ENCODE measurements at regions not wholly inside any gene's neighbourhood (a gene's known extent, or its start where the extent isn't known, plus 50 kb on each side); places are given as distances from the start of the nearest gene placed in this dataset.

- TF ChIP-seq, protein P1, sequence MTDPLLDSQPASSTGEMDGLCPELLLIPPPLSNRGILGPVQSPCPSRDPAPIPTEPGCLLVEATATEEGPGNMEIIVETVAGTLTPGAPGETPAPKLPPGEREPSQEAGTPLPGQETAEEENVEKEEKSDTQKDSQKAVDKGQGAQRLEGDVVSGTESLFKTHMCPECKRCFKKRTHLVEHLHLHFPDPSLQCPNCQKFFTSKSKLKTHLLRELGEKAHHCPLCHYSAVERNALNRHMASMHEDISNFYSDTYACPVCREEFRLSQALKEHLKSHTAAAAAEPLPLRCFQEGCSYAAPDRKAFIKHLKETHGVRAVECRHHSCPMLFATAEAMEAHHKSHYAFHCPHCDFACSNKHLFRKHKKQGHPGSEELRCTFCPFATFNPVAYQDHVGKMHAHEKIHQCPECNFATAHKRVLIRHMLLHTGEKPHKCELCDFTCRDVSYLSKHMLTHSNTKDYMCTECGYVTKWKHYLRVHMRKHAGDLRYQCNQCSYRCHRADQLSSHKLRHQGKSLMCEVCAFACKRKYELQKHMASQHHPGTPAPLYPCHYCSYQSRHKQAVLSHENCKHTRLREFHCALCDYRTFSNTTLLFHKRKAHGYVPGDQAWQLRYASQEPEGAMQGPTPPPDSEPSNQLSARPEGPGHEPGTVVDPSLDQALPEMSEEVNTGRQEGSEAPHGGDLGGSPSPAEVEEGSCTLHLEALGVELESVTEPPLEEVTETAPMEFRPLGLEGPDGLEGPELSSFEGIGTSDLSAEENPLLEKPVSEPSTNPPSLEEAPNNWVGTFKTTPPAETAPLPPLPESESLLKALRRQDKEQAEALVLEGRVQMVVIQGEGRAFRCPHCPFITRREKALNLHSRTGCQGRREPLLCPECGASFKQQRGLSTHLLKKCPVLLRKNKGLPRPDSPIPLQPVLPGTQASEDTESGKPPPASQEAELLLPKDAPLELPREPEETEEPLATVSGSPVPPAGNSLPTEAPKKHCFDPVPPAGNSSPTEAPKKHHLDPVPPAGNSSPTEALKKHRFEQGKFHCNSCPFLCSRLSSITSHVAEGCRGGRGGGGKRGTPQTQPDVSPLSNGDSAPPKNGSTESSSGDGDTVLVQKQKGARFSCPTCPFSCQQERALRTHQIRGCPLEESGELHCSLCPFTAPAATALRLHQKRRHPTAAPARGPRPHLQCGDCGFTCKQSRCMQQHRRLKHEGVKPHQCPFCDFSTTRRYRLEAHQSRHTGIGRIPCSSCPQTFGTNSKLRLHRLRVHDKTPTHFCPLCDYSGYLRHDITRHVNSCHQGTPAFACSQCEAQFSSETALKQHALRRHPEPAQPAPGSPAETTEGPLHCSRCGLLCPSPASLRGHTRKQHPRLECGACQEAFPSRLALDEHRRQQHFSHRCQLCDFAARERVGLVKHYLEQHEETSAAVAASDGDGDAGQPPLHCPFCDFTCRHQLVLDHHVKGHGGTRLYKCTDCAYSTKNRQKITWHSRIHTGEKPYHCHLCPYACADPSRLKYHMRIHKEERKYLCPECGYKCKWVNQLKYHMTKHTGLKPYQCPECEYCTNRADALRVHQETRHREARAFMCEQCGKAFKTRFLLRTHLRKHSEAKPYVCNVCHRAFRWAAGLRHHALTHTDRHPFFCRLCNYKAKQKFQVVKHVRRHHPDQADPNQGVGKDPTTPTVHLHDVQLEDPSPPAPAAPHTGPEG (CRISPR knock-in tag; IDR thresholded peaks at IDR 0.05) = peak; percentile 56; the same call in 1 of the 2 replicates
- TF ChIP-seq ZNF724P (CRISPR knock-in tag; IDR thresholded peaks at IDR 0.05; ENCODE audit: borderline replicate concordance) (no peak), FOXJ3 (CRISPR knock-in tag; IDR thresholded peaks at IDR 0.05; ENCODE audit: borderline replicate concordance) (peak; percentile 65; the same call in 1 of the 2 replicates), TAF15 (IDR thresholded peaks at IDR 0.05; ENCODE audit: low read depth, low read length, poor library complexity, severe bottlenecking) (no peak), KLF13 (CRISPR knock-in tag; IDR thresholded peaks at IDR 0.05) (no peak), RFX5 (IDR thresholded peaks at IDR 0.05; ENCODE audit: low read depth, low read length) (no peak), ZKSCAN8 (CRISPR knock-in tag; IDR thresholded peaks at IDR 0.05; ENCODE audit: borderline replicate concordance) (peak; percentile 74; the same call in 1 of the 2 replicates), ADNP (CRISPR knock-in tag; IDR thresholded peaks at IDR 0.05) (no peak), CEBPB (IDR thresholded peaks at IDR 0.05; ENCODE audit: borderline replicate concordance, low read depth, low read length) (no peak), SALL2 (CRISPR knock-in tag; IDR thresholded peaks at IDR 0.05) (no peak), MED8 (CRISPR knock-in tag; IDR thresholded peaks at IDR 0.05; ENCODE audit: insufficient replicate concordance) (peak; percentile 55), LRRFIP1 (CRISPR knock-in tag; conservative IDR thresholded peaks at IDR 0.05) (no peak), ZNF136 (CRISPR knock-in tag; IDR thresholded peaks at IDR 0.05; ENCODE audit: low read depth) (peak; percentile 73; the same call in 1 of the 2 replicates), NFIC (IDR thresholded peaks at IDR 0.05; ENCODE audit: low read length) (no peak), GFI1 (CRISPR knock-in tag; IDR thresholded peaks at IDR 0.05; ENCODE audit: borderline replicate concordance) (no peak), MIXL1 (CRISPR knock-in tag; IDR thresholded peaks at IDR 0.05) (peak; percentile 76; the same call in 1 of the 2 replicates), ZNF264 (CRISPR knock-in tag; IDR thresholded peaks at IDR 0.05) (peak; percentile 70; the same call in 1 of the 2 replicates)
- TF ChIP-seq, protein P2, sequence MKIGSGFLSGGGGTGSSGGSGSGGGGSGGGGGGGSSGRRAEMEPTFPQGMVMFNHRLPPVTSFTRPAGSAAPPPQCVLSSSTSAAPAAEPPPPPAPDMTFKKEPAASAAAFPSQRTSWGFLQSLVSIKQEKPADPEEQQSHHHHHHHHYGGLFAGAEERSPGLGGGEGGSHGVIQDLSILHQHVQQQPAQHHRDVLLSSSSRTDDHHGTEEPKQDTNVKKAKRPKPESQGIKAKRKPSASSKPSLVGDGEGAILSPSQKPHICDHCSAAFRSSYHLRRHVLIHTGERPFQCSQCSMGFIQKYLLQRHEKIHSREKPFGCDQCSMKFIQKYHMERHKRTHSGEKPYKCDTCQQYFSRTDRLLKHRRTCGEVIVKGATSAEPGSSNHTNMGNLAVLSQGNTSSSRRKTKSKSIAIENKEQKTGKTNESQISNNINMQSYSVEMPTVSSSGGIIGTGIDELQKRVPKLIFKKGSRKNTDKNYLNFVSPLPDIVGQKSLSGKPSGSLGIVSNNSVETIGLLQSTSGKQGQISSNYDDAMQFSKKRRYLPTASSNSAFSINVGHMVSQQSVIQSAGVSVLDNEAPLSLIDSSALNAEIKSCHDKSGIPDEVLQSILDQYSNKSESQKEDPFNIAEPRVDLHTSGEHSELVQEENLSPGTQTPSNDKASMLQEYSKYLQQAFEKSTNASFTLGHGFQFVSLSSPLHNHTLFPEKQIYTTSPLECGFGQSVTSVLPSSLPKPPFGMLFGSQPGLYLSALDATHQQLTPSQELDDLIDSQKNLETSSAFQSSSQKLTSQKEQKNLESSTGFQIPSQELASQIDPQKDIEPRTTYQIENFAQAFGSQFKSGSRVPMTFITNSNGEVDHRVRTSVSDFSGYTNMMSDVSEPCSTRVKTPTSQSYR (CRISPR knock-in tag; IDR thresholded peaks at IDR 0.05; ENCODE audit: borderline replicate concordance) = no peak
Measured at GRCh38 chr1:234719454-234720251, 109.7 kb upstream of the IRF2BP2 start (continued).
